ENCODE measurements at regions not wholly inside any gene's neighbourhood (a gene's known extent, or its start where the extent isn't known, plus 50 kb on each side); places are given as distances from the start of the nearest gene placed in this dataset.

GRCh38 chr14:61625165-61625564, 70.1 kb upstream of the HIF1A start:
- TF ChIP-seq, protein P1, sequence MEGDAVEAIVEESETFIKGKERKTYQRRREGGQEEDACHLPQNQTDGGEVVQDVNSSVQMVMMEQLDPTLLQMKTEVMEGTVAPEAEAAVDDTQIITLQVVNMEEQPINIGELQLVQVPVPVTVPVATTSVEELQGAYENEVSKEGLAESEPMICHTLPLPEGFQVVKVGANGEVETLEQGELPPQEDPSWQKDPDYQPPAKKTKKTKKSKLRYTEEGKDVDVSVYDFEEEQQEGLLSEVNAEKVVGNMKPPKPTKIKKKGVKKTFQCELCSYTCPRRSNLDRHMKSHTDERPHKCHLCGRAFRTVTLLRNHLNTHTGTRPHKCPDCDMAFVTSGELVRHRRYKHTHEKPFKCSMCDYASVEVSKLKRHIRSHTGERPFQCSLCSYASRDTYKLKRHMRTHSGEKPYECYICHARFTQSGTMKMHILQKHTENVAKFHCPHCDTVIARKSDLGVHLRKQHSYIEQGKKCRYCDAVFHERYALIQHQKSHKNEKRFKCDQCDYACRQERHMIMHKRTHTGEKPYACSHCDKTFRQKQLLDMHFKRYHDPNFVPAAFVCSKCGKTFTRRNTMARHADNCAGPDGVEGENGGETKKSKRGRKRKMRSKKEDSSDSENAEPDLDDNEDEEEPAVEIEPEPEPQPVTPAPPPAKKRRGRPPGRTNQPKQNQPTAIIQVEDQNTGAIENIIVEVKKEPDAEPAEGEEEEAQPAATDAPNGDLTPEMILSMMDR (IDR thresholded peaks at IDR 0.05): no peak
- TF ChIP-seq POLR2AphosphoS5 (IDR thresholded peaks at IDR 0.05) (no peak), POLR2A (IDR thresholded peaks at IDR 0.05) (no peak), EP300 (IDR thresholded peaks at IDR 0.05) (no peak)

Measured in sigmoid colon (tissue), 4 donors.